ENCODE measurements at regions not wholly inside any gene's neighbourhood (a gene's known extent, or its start where the extent isn't known, plus 50 kb on each side); places are given as distances from the start of the nearest gene placed in this dataset.

DNA sequence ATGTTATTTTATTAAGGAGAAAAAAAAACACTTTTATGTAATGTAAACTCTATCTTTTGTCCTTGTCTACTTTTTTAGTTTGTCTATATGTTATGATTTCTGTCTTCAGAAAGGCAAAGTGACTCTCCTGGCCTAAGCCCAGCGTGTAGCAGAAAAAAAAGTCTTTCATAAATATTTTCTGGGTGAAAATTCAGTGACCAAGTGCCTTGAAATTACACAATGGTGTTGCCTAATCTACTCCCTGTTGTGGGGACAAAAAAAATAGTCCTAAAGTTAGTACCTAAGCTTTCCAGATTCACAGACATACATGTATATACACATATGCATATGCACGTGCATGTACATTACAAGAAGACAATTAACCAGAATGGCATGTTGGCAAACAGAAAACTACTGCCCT is 1257.8 kb upstream of the SORCS1 start:
- no peak for TF ChIP-seq ZNF274 (IDR thresholded peaks at IDR 0.05; ENCODE audit: low read depth, low read length)
- no peak overlapping the region for H3K4me3 ChIP-seq (ENCODE audit: low read length)

DNA sequence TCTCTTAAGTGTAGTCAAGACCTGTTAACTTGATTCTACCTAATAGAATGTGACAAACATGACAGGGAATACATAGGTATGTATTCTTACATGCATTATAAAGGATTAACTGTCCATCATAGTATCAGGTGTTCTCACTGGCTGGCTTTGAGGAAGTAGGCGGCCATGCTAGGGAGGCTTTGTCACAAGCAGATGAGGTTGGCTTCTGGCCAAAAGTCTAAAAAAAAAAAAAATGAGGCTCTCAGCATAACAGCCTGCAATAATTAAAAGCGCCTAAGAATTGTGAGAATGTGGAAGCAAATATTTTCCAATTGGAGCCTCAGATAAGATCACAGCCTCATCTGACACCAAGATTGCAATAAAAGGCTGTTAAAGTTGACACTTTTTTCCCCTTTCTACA is 1256.8 kb upstream of the SORCS1 start:
- no peak overlapping the region for H3K4me3 ChIP-seq (ENCODE audit: low read length)
- no peak for TF ChIP-seq ZNF274 (IDR thresholded peaks at IDR 0.05; ENCODE audit: low read depth, low read length)

DNA sequence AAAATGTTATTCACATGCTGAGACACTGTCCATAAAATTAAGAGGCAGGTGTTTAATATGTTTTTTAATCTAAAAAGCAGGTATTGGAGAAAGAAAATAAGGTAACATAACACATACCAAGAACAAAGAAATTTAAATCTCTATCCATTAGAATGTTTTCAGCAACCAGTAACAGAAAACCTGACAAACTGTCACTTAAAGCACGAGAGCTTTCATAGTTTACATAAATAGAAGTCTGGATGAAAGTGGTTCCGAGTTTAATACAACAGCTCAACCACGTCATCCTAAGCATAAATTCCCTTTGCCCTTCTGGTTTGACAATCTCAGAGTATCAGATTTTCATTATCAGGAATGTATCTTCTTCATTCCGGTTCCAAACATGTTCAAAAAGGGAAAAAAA is 1249.4 kb upstream of the SORCS1 start:
- TF ChIP-seq ZNF274 (IDR thresholded peaks at IDR 0.05; ENCODE audit: low read depth, low read length), result no peak
- H3K4me3 ChIP-seq (ENCODE audit: low read length), result no peak overlapping the region

DNA sequence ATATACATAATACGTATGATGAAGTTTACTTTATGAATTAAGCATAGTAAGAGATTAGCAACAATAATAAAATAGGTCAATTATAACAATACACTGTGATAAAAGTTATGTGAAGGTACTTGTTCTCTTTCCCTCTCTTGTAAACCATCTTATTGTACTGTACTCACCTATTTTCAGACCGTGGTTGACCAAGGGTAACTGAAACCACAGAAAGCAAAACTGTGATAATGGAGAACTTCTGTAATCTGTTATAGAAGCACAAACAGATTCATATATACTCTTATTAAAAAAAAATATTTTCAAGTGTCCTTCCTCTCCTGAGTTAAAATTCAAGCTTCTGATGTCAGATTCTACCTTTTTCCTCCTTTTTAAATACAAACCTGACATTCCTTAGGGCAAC is 1247.8 kb upstream of the SORCS1 start:
- TF ChIP-seq ZNF274 (IDR thresholded peaks at IDR 0.05; ENCODE audit: low read depth, low read length), result no peak
- no peak overlapping the region for H3K4me3 ChIP-seq (ENCODE audit: low read length)

DNA sequence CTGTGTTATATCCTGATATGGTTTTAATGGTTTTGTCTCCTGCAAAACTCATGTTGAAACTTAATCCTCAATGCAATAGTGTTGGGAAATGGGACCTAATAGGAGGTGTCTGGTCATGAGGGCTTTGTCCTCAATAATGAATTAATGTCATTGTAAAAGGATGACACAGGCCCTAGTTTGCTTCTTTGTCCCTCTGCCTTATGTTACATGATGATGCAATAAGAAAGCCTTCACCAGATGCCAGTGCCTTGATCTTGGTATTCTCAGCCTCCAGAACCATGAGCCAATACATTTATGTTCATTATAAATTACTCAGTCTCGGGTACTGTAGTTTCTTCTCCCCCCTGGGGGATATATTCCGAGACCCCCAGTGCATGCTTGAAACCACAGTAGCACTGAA is 1247.4 kb upstream of the SORCS1 start:
- no peak for TF ChIP-seq ZNF274 (IDR thresholded peaks at IDR 0.05; ENCODE audit: low read depth, low read length)
- no peak overlapping the region for H3K4me3 ChIP-seq (ENCODE audit: low read length)

DNA sequence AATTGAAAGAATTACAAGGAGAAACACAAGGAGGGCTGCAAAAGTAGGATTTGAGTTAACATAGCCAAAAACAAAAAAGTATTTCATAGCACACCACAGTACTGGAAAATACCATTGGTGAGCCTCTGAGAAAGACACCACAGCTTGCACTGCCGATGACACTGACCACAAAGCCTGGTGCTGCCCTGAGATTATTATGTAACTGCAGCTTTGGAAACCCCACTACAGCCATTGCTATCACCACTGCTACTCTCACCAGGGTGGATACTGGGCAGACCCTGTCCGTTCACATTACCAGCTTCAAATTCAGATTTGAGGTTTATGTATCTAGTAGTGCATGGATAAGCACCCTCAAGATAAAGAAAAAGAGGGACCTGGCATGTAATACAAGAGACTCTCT is 1246.7 kb upstream of the SORCS1 start:
- no peak overlapping the region for H3K4me3 ChIP-seq (ENCODE audit: low read length)
- no peak for TF ChIP-seq ZNF274 (IDR thresholded peaks at IDR 0.05; ENCODE audit: low read depth, low read length)

DNA sequence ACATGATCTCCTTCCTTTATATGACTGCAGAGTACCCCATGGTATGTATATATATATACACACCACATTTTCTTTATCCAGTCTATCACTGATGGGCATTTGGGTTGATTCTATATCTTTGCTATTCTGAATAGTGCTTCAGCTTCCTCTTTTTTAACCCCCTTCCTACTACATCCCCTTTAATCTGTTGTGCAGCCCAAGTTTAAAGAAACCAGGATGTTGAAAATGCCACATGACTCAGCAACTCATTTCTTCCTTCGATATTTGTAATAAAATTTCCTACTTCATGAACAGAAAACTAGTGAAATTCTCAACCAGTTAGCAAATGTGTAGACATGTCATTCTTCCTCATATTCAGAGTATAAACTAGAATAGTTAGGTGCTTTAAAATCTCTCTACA is 1245.7 kb upstream of the SORCS1 start:
- H3K4me3 ChIP-seq (ENCODE audit: low read length), result no peak overlapping the region
- no peak for TF ChIP-seq ZNF274 (IDR thresholded peaks at IDR 0.05; ENCODE audit: low read depth, low read length)

DNA sequence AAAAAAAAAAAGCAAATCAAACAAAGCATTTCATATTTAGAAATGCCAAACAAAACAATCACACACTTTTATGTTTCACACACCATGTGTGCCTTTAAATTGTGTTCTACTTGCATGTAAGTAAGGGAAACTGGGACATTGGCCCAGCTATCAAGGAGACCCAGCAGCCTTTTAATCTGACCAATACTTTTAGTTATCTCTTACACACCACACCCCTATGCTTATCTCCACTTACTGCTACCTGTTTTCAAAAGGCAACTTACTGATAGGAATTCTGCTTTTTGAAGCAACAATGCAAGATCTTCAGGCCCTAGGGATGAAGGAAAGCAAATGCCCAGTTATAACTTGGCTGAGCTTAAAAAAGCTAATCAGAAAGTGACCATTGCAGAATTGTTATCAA is 1244.8 kb upstream of the SORCS1 start:
- no peak overlapping the region for H3K4me3 ChIP-seq (ENCODE audit: low read length)
- no peak for TF ChIP-seq ZNF274 (IDR thresholded peaks at IDR 0.05; ENCODE audit: low read depth, low read length)

DNA sequence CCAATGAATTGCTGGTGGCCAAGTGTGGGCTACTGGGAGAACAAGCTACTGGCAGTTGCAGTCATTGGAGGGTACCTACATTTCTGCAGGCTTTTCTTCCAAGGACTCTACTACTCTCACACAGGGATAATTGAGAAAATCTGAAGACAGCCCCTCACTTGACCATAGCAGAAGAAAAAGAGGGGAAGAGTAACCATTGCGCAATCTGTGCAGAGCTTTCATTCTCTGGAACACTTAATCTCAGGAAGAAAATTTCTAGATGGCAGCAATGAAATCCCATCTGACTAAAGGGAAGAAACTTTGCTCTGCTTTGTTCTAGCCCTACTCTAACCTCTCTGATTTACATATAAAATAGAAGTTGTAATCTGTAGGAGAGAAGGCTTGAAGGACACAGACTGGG is 1239.6 kb upstream of the SORCS1 start:
- no peak overlapping the region for H3K4me3 ChIP-seq (ENCODE audit: low read length)
- TF ChIP-seq ZNF274 (IDR thresholded peaks at IDR 0.05; ENCODE audit: low read depth, low read length), result no peak

DNA sequence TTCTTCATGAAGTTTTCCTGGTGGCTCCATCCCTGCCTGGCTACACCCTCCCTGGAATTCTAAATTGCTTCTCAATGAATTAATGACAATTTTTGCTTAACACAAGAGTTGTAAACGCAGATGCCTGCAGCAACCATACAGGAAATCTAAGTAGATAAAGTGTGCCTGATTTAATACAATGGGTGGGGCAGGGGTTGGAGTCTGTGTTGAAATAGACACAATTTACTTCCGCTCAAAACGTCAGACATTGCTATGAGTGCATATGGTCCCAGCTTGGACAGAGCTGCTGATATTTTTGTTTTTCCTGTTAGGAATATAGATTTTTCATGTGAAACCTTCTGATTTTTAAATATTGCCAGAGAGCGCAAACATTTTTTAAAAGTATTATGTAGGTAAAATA is 1235.0 kb upstream of the SORCS1 start:
- no peak overlapping the region for H3K4me3 ChIP-seq (ENCODE audit: low read length)
- TF ChIP-seq ZNF274 (IDR thresholded peaks at IDR 0.05; ENCODE audit: low read depth, low read length), result no peak

DNA sequence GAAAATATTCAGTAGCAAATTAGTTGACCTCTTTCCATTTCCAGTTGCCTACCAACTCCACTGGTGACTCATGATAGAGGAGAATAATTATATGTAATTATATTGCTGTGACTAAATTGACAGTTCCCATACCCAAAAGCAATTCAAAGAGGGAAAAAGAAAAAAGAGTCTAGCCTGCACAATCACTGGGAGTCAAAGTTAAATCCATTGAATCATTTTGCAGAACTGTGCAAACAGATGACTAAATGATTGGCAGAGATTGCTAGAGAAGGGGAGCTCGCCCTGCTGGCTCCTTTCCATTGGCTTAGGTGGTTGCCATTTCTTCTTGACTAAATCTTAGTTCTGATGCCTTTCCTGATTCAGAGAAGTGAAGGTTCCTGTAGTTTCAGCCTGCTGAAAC is 1228.6 kb upstream of the SORCS1 start:
- TF ChIP-seq ZNF274 (IDR thresholded peaks at IDR 0.05; ENCODE audit: low read depth, low read length), result no peak
- H3K4me3 ChIP-seq (ENCODE audit: low read length), result no peak overlapping the region

DNA sequence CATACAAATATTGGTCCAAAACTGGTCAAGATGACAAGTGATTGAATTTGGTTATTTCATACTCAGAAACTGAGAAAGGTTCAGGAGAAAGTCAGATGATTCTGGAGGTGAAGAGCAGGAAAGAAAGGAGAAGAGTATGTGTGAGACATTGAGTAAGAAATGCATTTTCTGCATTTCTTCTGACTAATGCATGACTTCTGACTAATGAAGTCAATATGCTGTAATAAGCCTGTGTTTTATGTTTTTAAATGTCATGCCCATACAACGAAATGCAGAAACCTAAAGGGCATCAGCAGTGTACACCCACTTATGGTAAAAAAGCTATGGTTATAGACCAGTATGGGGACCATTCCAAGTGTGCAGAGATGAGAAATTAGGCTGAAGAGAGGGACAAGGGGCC is 1227.8 kb upstream of the SORCS1 start:
- H3K4me3 ChIP-seq (ENCODE audit: low read length), result no peak overlapping the region
- no peak for TF ChIP-seq ZNF274 (IDR thresholded peaks at IDR 0.05; ENCODE audit: low read depth, low read length)

DNA sequence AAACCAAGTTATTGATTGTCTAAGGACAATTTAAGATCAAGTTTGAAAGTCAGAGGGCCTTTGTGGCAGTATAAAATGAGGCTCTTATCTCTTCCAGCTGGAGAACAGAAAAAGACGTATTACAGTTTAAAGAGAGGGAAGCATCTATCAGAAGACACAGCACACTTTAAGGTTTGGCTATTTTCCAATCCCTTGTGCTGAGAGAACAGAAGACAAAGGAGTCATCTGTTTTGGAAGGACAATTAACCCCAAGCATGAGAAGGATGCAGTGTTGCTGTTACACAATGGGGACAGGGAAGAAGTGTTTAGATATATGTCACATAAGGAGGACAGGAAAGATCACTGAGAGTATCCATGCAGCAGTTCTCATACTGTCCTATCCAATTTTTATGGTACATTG is 1224.2 kb upstream of the SORCS1 start:
- TF ChIP-seq ZNF274 (IDR thresholded peaks at IDR 0.05; ENCODE audit: low read depth, low read length), result no peak
- H3K4me3 ChIP-seq (ENCODE audit: low read length), result no peak overlapping the region

DNA sequence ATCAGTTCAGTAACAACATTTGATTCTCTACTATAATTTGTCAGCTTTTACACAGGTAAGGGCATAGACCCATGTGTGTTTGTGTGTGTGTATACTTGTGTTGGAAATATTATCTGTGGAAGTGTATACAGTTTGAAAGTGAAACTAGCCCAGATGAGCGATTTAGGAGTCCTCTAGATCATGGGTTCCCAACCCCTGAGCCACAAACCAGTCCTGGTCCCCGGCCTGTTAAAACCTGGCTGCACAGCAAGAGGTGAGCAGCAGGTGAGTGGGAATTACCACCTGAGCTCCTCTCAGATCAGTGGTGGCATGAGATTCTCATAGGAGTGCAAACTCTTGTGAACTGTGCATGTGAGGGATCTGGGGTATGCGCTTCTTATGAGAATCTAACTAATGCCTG is 1221.5 kb upstream of the SORCS1 start:
- H3K4me3 ChIP-seq (ENCODE audit: low read length), result no peak overlapping the region
- no peak for TF ChIP-seq ZNF274 (IDR thresholded peaks at IDR 0.05; ENCODE audit: low read depth, low read length)

DNA sequence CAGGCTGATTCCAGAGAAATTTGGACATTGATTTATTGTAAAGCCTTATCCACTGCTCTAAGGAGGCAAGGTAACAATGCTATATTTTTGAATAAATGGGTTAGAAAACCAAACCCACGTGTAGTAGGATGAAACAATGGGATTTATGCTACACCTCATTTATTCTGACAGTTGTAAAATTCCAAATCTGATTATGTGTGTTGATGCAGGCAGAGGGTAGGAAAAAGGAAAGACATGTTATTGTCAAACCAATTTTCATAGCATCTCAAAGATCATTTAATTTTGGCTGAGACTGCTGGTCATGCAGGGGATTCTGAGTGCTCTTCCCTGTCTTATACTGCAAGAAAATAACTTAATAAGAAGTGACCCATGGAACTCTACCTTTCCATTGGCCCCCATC is 1219.9 kb upstream of the SORCS1 start:
- H3K4me3 ChIP-seq (ENCODE audit: low read length), result no peak overlapping the region
- no peak for TF ChIP-seq ZNF274 (IDR thresholded peaks at IDR 0.05; ENCODE audit: low read depth, low read length)

DNA sequence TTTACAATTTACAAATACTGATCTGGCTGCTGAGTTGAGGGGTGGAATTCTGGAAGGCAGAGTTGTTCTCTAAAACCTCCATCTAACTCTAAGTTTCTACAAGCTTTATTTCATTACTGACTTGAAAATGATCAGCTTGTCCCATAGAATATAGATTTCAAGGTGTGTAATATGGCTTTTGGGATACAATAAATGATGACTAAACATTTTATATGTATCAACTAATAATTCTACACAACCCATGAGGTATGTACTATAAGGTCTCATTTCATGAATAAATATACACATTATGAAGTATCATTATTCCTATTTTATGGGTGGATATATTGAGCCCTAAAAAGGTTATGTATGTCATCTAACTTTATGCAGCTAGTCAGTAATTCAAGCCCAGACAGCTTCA is 1214.3 kb upstream of the SORCS1 start:
- no peak for TF ChIP-seq ZNF274 (IDR thresholded peaks at IDR 0.05; ENCODE audit: low read depth, low read length)
- H3K4me3 ChIP-seq (ENCODE audit: low read length), result no peak overlapping the region

DNA sequence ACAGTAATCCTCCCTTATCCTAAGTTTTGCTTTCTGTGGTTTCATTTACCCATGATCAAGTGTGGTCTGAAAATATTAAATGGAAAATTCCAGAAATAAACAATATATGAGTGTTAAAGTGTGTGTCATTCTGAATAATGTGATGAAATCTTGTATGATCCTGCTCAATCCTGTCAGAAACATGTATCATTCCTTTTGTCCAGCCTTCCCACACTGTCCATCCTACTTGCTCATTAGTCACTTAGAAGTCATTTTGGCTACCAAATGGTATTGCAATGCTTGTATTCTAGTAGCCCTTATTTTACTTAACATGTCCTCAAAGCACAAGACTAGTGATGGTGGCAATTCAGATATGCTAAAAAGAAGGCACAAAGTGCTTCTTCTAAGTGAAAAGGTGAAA is 1211.2 kb upstream of the SORCS1 start:
- no peak overlapping the region for H3K4me3 ChIP-seq (ENCODE audit: low read length)
- no peak for TF ChIP-seq ZNF274 (IDR thresholded peaks at IDR 0.05; ENCODE audit: low read depth, low read length)

Data from GM08714 (cell line).